OCI-LY1 (cell line): ENCODE measurements at regions not wholly inside any gene's neighbourhood (a gene's known extent, or its start where the extent isn't known, plus 50 kb on each side); places are given as distances from the start of the nearest gene placed in this dataset.

ENCODE experiments used
- H2AFZ ChIP-seq: fragments of 200-600 bp; sonication (generic), shearing (Covaris generic); 2 replicates; pipeline ENCODE4 v1.6.0; 2014; ENCODE audit warnings: antibody characterized with exemption, mild to moderate bottlenecking, low read length
- H3F3A ChIP-seq: fragments of 200-600 bp; sonication (generic), shearing (Covaris generic); 2 replicates; pipeline ENCODE4 v1.6.0; 2014; ENCODE audit warnings: mild to moderate bottlenecking, antibody characterized with exemption, low read length, moderate library complexity; ENCODE audit not compliant: insufficient read depth
- H3K27ac ChIP-seq: fragments of 200-600 bp; sonication (generic); 2 replicates; pipeline ENCODE4 v1.5.1; 2014; ENCODE audit warnings: low read length, mixed run types, mild to moderate bottlenecking, low read depth; ENCODE audit not compliant: poor library complexity, severe bottlenecking
- H3K27me3 ChIP-seq: fragments of 200-600 bp; sonication (generic); 2 replicates; pipeline ENCODE4 v1.6.0; 2014; ENCODE audit warnings: antibody characterized with exemption, mild to moderate bottlenecking, low read length, moderate library complexity; ENCODE audit not compliant: insufficient read depth
- H3K36me3 ChIP-seq: fragments of 200-600 bp; sonication (generic); 2 replicates; pipeline ENCODE4 v1.6.1; 2014; ENCODE audit warnings: mild to moderate bottlenecking, antibody characterized with exemption, low read length, moderate library complexity, mixed read lengths; ENCODE audit not compliant: insufficient read depth
- H3K4me1 ChIP-seq: fragments of 200-600 bp; sonication (generic); 2 replicates; pipeline ENCODE4 v1.5.1; 2014; ENCODE audit warnings: mild to moderate bottlenecking, low read length, moderate library complexity; ENCODE audit not compliant: insufficient read depth, severe bottlenecking
- H3K4me2 ChIP-seq: fragments of 200-600 bp; sonication (generic), shearing (Covaris generic); 2 replicates; pipeline ENCODE4 v1.6.1; 2014; ENCODE audit warnings: low read length
- H3K4me3 ChIP-seq: fragments of 200-600 bp; sonication (generic); 2 replicates; pipeline ENCODE4 v1.5.1; 2014; ENCODE audit warnings: low read length, low read depth, mild to moderate bottlenecking, mixed read lengths; ENCODE audit not compliant: poor library complexity, severe bottlenecking
- H3K79me2 ChIP-seq: fragments of 200-600 bp; shearing (Covaris generic); 2 replicates; pipeline ENCODE4 v1.6.1; 2016; ENCODE audit warnings: mixed run types, low read length, mixed read lengths; ENCODE audit not compliant: insufficient read depth
- H3K9ac ChIP-seq: fragments of 200-600 bp; sonication (generic), shearing (Covaris generic); 2 replicates; pipeline ENCODE4 v1.6.1; 2014; ENCODE audit warnings: mild to moderate bottlenecking, low read length, mixed read lengths
- H3K9me2 ChIP-seq: fragments of 200-600 bp; sonication (generic), shearing (Covaris generic); 2 replicates; pipeline ENCODE4 v1.6.1; 2014; ENCODE audit warnings: low read depth, mild to moderate bottlenecking, low read length, mixed read lengths
- H3K9me3 ChIP-seq: fragments of 200-600 bp; shearing (Covaris generic); 2 replicates; pipeline ENCODE4 v1.6.1; 2014; ENCODE audit warnings: low read length, mixed read lengths
- H4K20me1 ChIP-seq: fragments of 200-600 bp; sonication (generic), shearing (Covaris generic); 2 replicates; pipeline ENCODE4 v1.6.0; 2016; ENCODE audit warnings: mild to moderate bottlenecking, low read length; ENCODE audit not compliant: insufficient read depth
- CTCF ChIP-seq: fragments of 200-600 bp; sonication (generic), shearing (Covaris generic); IDR thresholded peaks from 2 replicates; pipeline ENCODE4 v1.5.1; 2017; ENCODE audit warnings: mild to moderate bottlenecking, antibody characterized with exemption, low read length, moderate library complexity, mixed read lengths
- EZH2 ChIP-seq: fragments of 200-600 bp; sonication (generic), shearing (Covaris generic); IDR thresholded peaks from 2 replicates; pipeline ENCODE4 v1.8.0; 2017; ENCODE audit warnings: borderline replicate concordance, mixed run types, mild to moderate bottlenecking, antibody characterized with exemption, low read length, moderate library complexity, mixed read lengths

- Histone ChIP-seq H3K4me2 (no peak overlapping the region), H3K9me3 (no peaks in the 10 kb centered on the region), H3K9me2 (no peaks in the 10 kb centered on the region), H3F3A (no peaks in the 10 kb centered on the region), H3K9ac (no peak overlapping the region), H3K4me3 (no peak overlapping the region), H3K4me1 (no peaks in the 10 kb centered on the region), H3K36me3 (no peaks in the 10 kb centered on the region), H2AFZ (no peak overlapping the region), H4K20me1 (no peaks in the 10 kb centered on the region), H3K27me3 (no peaks in the 10 kb centered on the region; the same call in 1 of the 2 replicates), H3K79me2 (no peaks in the 10 kb centered on the region), H3K27ac (no peak overlapping the region)
- no peak for TF ChIP-seq CTCF
- TF ChIP-seq EZH2, result no peak
Measured at GRCh38 chr1:37306871-37307270, 167.5 kb upstream of the ZC3H12A start.

DNA sequence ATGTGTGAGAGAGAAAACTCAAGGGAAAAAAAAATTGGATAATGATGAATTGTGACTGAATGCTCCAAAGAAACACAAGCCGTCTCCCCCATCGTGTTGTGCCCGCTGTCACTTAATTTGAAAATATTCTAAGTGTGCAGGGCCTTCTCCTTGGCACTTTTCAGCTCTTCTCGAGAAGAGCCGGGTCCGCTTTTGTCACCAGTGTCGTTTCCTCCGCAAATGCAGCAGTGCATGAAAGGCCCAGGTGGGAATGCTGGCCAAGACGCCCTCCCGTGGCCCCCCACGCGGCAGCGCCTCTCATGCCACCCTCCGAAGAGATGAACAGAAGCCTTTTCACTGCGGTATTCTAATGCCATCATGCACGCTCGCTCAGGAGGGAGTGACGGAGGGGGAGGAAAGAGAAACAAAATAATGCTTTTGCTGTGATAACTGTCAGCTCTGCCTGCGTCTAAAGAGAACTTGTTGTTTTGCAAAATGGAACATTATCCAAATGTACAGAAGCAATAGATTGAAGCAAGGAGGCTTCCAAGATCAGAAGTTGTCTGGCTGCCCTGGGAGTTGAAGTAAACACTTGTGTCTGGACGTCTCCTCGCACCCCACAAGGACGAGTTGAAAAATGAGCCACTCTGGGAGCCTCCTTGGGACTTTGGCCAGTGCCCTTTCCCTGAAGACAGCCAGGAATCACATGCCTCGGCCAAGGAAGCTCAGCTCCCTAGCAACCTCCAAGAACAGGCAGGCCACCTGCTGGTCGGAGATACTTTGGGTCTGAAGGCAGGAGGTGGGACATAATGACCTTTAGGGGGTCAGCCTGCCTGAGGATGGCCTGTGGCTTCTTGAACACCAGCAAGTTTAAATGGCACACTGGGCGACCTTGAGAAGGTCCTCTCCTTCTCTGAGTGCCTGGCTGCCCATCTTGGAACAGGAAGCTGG, 166.1 kb upstream of the ZC3H12A start:
- Histone ChIP-seq H2AFZ (no peak overlapping the region), H3K9ac (no peak overlapping the region), H3K4me1 (no peaks in the 10 kb centered on the region), H3K27me3 (no peaks in the 10 kb centered on the region; the same call in 1 of the 2 replicates), H4K20me1 (no peaks in the 10 kb centered on the region), H3K79me2 (no peaks in the 10 kb centered on the region), H3F3A (no peaks in the 10 kb centered on the region), H3K36me3 (no peaks in the 10 kb centered on the region), H3K9me3 (no peaks in the 10 kb centered on the region), H3K9me2 (no peaks in the 10 kb centered on the region), H3K4me2 (no peak overlapping the region), H3K4me3 (no peak overlapping the region), H3K27ac (no peak overlapping the region)
- TF ChIP-seq CTCF (peak; percentile 3; the same call in 1 of the 2 replicates), EZH2 (no peak)

DNA sequence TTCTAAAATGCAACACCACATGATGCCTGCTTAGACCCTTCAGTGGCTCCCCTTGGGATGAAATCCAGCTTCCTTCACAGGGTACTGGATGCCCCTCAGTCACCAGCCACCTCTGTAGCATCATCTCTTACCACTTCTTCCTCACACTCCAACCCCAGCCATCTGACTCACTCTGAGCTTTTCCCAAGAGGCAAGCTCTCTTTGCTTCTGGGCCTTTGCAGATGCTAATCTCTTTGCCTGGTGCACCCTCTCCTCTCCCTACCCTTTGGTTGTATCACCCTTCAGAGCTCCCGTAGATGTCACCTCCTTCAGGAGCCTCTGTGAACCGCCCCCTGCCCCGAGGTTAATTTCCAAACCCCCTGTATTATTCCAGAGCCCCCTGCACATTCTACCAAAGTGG, 164.8 kb upstream of the ZC3H12A start:
- H3K27me3 ChIP-seq, result no peaks in the 10 kb centered on the region; the same call in 1 of the 2 replicates
- H3K4me1 ChIP-seq, result no peaks in the 10 kb centered on the region
- H3F3A ChIP-seq, result no peaks in the 10 kb centered on the region
- no peaks in the 10 kb centered on the region for H3K79me2 ChIP-seq
- no peak overlapping the region for H3K4me2 ChIP-seq
- H3K36me3 ChIP-seq, result no peaks in the 10 kb centered on the region
- no peak overlapping the region for H3K4me3 ChIP-seq
- no peak overlapping the region for H3K27ac ChIP-seq
- H3K9me3 ChIP-seq, result no peaks in the 10 kb centered on the region
- TF ChIP-seq CTCF, result no peak
- TF ChIP-seq EZH2, result no peak
- H2AFZ ChIP-seq, result no peak overlapping the region
- H4K20me1 ChIP-seq, result no peaks in the 10 kb centered on the region
- H3K9me2 ChIP-seq, result no peaks in the 10 kb centered on the region
- H3K9ac ChIP-seq, result no peak overlapping the region
